ENCODE measurements at regions not wholly inside any gene's neighbourhood (a gene's known extent, or its start where the extent isn't known, plus 50 kb on each side); places are given as distances from the start of the nearest gene placed in this dataset.
A peak's percentile ranks its signal among the peaks of the same experiment; 100 is the strongest.

- Histone ChIP-seq H3K27me3 (no peaks in the 10 kb centered on the region), H3K36me3 (replicated peaks in 1 of 2) (no peaks in the 10 kb centered on the region), H3K4me3 (no peak overlapping the region), H3K4me1 (replicated peaks in 1 of 2) (no peaks in the 10 kb centered on the region), H3K27ac (no peak overlapping the region), H3K9me3 (replicated peaks in 1 of 3) (no peaks in the 10 kb centered on the region)
- no peak for TF ChIP-seq POLR2A (IDR thresholded peaks at IDR 0.05)
- no peak for TF ChIP-seq CTCF (IDR thresholded peaks at IDR 0.05)
- no peak for DNase-seq
- intact Hi-C loops (cut with DNase I), result no loop called here
- WGBS, 4 donors, result 81 to 88% (median 85%) methylated on average over 5 of the region's 5 CpGs
Measured at GRCh38 chr6:134623401-134623800, 305.5 kb upstream of the SGK1 start.

GRCh38 chr6:134622382-134623173 is 304.7 kb upstream of the SGK1 start:
- H3K4me3 ChIP-seq, result no peak overlapping the region
- H3K9me3 ChIP-seq (replicated peaks in 1 of 3), result no peaks in the 10 kb centered on the region
- no peaks in the 10 kb centered on the region for H3K4me1 ChIP-seq (replicated peaks in 1 of 2)
- no peak overlapping the region for H3K27ac ChIP-seq
- no peak for DNase-seq
- no peaks in the 10 kb centered on the region for H3K27me3 ChIP-seq
- intact Hi-C loops (cut with DNase I), result no loop called here
- WGBS, 4 donors, result 87 to 89% (median 88%) methylated on average over 4 of the region's 4 CpGs
- TF ChIP-seq CTCF (IDR thresholded peaks at IDR 0.05) (no peak), POLR2A (IDR thresholded peaks at IDR 0.05) (no peak)
- no peaks in the 10 kb centered on the region for H3K36me3 ChIP-seq (replicated peaks in 1 of 2)

GRCh38 chr6:134621858-134622257 is 303.9 kb upstream of the SGK1 start:
- TF ChIP-seq CTCF (IDR thresholded peaks at IDR 0.05), result no peak
- TF ChIP-seq POLR2A (IDR thresholded peaks at IDR 0.05), result no peak
- intact Hi-C loops (cut with DNase I), result no loop called here
- DNase-seq, result peak in 1 of 7 donors; percentile 59

GRCh38 chr6:134619789-134620188 is 301.9 kb upstream of the SGK1 start:
- 79 to 85% (median 82%) methylated on average over 4 of the region's 4 CpGs for WGBS, 4 donors
- TF ChIP-seq CTCF (IDR thresholded peaks at IDR 0.05), result no peak
- TF ChIP-seq POLR2A (IDR thresholded peaks at IDR 0.05), result no peak

More at GRCh38 chr6:134621858-134622257, 303.9 kb upstream of the SGK1 start:
- H3K9me3 ChIP-seq (replicated peaks in 1 of 3), result no peaks in the 10 kb centered on the region
- no peak overlapping the region for H3K27ac ChIP-seq
- no peaks in the 10 kb centered on the region for H3K4me1 ChIP-seq (replicated peaks in 1 of 2)
- H3K27me3 ChIP-seq, result no peaks in the 10 kb centered on the region
- H3K4me3 ChIP-seq, result no peak overlapping the region
- no peaks in the 10 kb centered on the region for H3K36me3 ChIP-seq (replicated peaks in 1 of 2)

More at GRCh38 chr6:134619789-134620188, 301.9 kb upstream of the SGK1 start:
- no peak overlapping the region for H3K4me3 ChIP-seq
- H3K9me3 ChIP-seq (replicated peaks in 1 of 3), result no peaks in the 10 kb centered on the region
- intact Hi-C loops (cut with DNase I), result no loop called here
- H3K27ac ChIP-seq, result no peak overlapping the region
- no peaks in the 10 kb centered on the region for H3K4me1 ChIP-seq (replicated peaks in 1 of 2)
- H3K36me3 ChIP-seq (replicated peaks in 1 of 2), result no peaks in the 10 kb centered on the region
- H3K27me3 ChIP-seq, result no peaks in the 10 kb centered on the region
- DNase-seq, result no peak

Data from adrenal gland (tissue), 9 donors.